D721Med (cell line): ENCODE measurements at regions not wholly inside any gene's neighbourhood (a gene's known extent, or its start where the extent isn't known, plus 50 kb on each side); places are given as distances from the start of the nearest gene placed in this dataset.
A peak's percentile ranks its signal among the peaks of the same experiment; 100 is the strongest.

ENCODE experiments used
- DNase-seq: peaks from one replicate; pipeline ENCODE4 v3.0.0; 2011; ENCODE audit warnings: low spot score; ENCODE audit not compliant: insufficient read length
- FAIRE-seq: peaks from 2 replicates; lab custom pipeline; 2011; peaks lifted over from hg19 to GRCh38; lab: Jason Lieb, UNC
- CTCF ChIP-seq: IDR thresholded peaks from 2 replicates; pipeline ENCODE4 v1.5.1; 2012; ENCODE audit warnings: mild to moderate bottlenecking, control low read depth; ENCODE audit not compliant: insufficient read depth; ENCODE audit errors: missing control alignments

DNA sequence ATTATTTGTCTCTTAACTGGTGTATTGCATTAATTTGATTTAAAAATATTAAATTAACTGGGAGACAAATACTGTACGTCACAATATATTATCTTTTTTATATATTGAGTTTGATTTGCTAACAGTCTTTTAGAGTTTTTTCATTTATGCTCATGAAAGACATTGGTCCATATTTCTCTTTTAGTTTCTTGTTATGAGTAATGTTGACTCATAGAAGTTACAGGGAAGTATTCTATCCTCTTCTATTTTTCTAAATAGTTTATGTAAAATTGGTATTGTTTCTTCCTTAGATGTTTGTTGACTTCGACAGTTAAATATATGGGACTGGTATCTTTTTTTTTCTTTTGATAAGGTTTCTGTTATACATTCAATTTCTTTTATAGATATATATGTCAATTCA, 1115.6 kb upstream of the CITED2 start:
- DNase-seq (no peak), FAIRE-seq (no peak)
- TF ChIP-seq CTCF: no peak

- TF ChIP-seq CTCF: no peak
- DNase-seq: no peak
- no peak for FAIRE-seq
These were observed 1113.1 kb upstream of the CITED2 start for GRCh38 chr6:140487586-140487985.

GRCh38 chr6:140486450-140487361, 1112.3 kb upstream of the CITED2 start:
- TF ChIP-seq CTCF: no peak
- FAIRE-seq: peak; percentile 16
- no peak for DNase-seq

GRCh38 chr6:140485740-140486449, 1111.4 kb upstream of the CITED2 start:
- DNase-seq (no peak), FAIRE-seq (no peak)
- no peak for TF ChIP-seq CTCF

DNA sequence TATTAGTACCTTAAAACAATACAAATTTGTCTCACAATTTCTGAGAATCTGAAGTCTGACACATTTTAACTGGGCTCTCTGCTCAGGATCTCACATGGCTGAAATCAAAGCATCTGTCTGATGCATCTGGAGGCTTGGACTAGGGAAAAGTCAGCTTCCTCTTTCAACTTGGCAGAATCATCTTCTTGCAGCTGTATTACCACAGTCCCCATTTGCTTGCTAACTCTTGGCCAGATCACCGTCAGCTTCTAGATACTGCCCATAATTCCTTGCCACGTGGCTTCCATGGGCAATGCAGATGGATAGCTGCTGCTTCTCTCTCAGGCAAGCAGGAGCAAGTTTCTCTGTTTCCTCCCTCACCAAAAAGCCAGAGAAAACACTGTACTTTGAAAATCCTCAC, 1106.4 kb upstream of the CITED2 start:
- FAIRE-seq (no peak), DNase-seq (no peak)
- TF ChIP-seq CTCF: no peak

DNA sequence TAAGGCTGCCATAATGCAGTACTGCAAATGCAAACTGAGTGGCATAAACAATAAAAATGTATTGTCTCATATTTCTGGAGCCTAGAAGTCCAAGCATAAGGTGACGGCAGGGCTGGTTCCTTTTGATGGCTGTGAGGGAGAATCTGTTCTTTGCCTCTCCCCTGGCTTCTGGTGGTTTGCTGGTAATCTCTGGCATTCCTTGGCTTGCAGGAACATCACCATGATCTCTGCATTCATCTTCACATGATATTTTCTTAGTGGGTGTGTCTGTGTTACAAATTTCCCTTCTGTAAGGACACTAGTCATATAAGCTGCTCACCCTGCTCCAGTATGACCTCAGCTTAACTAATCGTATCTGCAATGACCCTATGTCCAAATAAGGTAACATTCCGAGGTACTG, 1104.2 kb upstream of the CITED2 start:
- TF ChIP-seq CTCF: no peak
- no peak for DNase-seq
- no peak for FAIRE-seq
